ENCODE measurements at regions not wholly inside any gene's neighbourhood (a gene's known extent, or its start where the extent isn't known, plus 50 kb on each side); places are given as distances from the start of the nearest gene placed in this dataset.
"Not testable (repeated sequence)": the region's sequence is repeated elsewhere in the genome, so short reads cannot be mapped to it uniquely, and the experiment has no call there.

- H3K36me3 Mint-ChIP-seq (ENCODE audit: low read depth) = no peaks in the 10 kb centered on the region
- no peak overlapping the region for H3K4me3 Mint-ChIP-seq
- H3K4me1 Mint-ChIP-seq = no peaks in the 10 kb centered on the region
- peaks cover 8% of the 10 kb centered on the region for H3K27me3 Mint-ChIP-seq
- DNase-seq (no peak), ATAC-seq (no peak)
- intact Hi-C loops (cut with DNase I, micrococcal nuclease) = no loop called here
- ChIA-PET CTCF (no interaction called here), POLR2A (no interaction called here)
- H3K27ac Mint-ChIP-seq = no peak overlapping the region
- no peaks in the 10 kb centered on the region for H3K9me3 Mint-ChIP-seq (ENCODE audit: low read depth)
Observed at GRCh38 chr2:84071050-84071449, 388.0 kb downstream of the SUCLG1 start.

- ATAC-seq (no peak), DNase-seq (no peak)
- Mint-ChIP-seq H3K27me3 (peaks cover 19% of the 10 kb centered on the region), H3K9me3 (ENCODE audit: low read depth) (no peaks in the 10 kb centered on the region), H3K36me3 (ENCODE audit: low read depth) (no peaks in the 10 kb centered on the region), H3K27ac (no peak overlapping the region), H3K4me3 (no peak overlapping the region), H3K4me1 (no peaks in the 10 kb centered on the region)
- CTCF ChIA-PET = no interaction called here
- POLR2A ChIA-PET = no interaction called here
- intact Hi-C loops (cut with DNase I, micrococcal nuclease) = no loop called here
Observed at GRCh38 chr2:84065857-84066256, 393.2 kb downstream of the SUCLG1 start.

- no peak for DNase-seq
- H3K27ac Mint-ChIP-seq = no peak overlapping the region
- no peaks in the 10 kb centered on the region for H3K9me3 Mint-ChIP-seq (ENCODE audit: low read depth)
- H3K36me3 Mint-ChIP-seq (ENCODE audit: low read depth) = no peaks in the 10 kb centered on the region
- H3K27me3 Mint-ChIP-seq = peaks cover 11% of the 10 kb centered on the region
- no peak for ATAC-seq
- H3K4me1 Mint-ChIP-seq = no peaks in the 10 kb centered on the region
- no peak overlapping the region for H3K4me3 Mint-ChIP-seq
- intact Hi-C loops (cut with DNase I, micrococcal nuclease) = no loop called here
- ChIA-PET POLR2A (no interaction called here), CTCF (interaction anchor here (0.8 kb wide), 1 partner anchor 19 kb away, joined by 3 read pairs; no protein-coding TSS in a partner anchor)
Observed at GRCh38 chr2:84057917-84058560, 401.0 kb downstream of the SUCLG1 start.

- Mint-ChIP-seq H3K4me1 (no peaks in the 10 kb centered on the region), H3K4me3 (no peak overlapping the region), H3K36me3 (ENCODE audit: low read depth) (no peaks in the 10 kb centered on the region), H3K9me3 (ENCODE audit: low read depth) (no peaks in the 10 kb centered on the region), H3K27ac (no peak overlapping the region), H3K27me3 (peaks cover 5% of the 10 kb centered on the region)
- POLR2A ChIA-PET = no interaction called here
- CTCF ChIA-PET = interaction anchor here (1.0 kb wide), 1 partner anchor 247 kb away, joined by 3 read pairs; no protein-coding TSS in a partner anchor
- ATAC-seq (no peak), DNase-seq (no peak)
- intact Hi-C loops (cut with DNase I, micrococcal nuclease) = no loop called here
Observed at GRCh38 chr2:84055816-84056215, 403.3 kb downstream of the SUCLG1 start.

- DNase-seq; H3K27ac Mint-ChIP-seq; intact Hi-C loops (cut with DNase I, micrococcal nuclease); H3K9me3 Mint-ChIP-seq (ENCODE audit: low read depth); H3K27me3 Mint-ChIP-seq; H3K36me3 Mint-ChIP-seq (ENCODE audit: low read depth); H3K4me3 Mint-ChIP-seq; CTCF ChIA-PET; ATAC-seq; POLR2A ChIA-PET; H3K4me1 Mint-ChIP-seq: not testable (repeated sequence)
Observed at GRCh38 chr2:84054577-84054976, 404.5 kb downstream of the SUCLG1 start.

GRCh38 chr2:84052913-84053312, 406.2 kb downstream of the SUCLG1 start:
- no peak for DNase-seq
- intact Hi-C loops (cut with DNase I, micrococcal nuclease) = no loop called here
- no peak overlapping the region for H3K4me3 Mint-ChIP-seq
- H3K9me3 Mint-ChIP-seq (ENCODE audit: low read depth) = no peaks in the 10 kb centered on the region
- H3K4me1 Mint-ChIP-seq = no peaks in the 10 kb centered on the region
- H3K36me3 Mint-ChIP-seq (ENCODE audit: low read depth) = no peaks in the 10 kb centered on the region
- CTCF ChIA-PET = no interaction called here
- ATAC-seq = no peak
- H3K27ac Mint-ChIP-seq = no peak overlapping the region
- no peaks in the 10 kb centered on the region for H3K27me3 Mint-ChIP-seq
- POLR2A ChIA-PET = no interaction called here

- Mint-ChIP-seq H3K4me3 (no peak overlapping the region), H3K27me3 (no peaks in the 10 kb centered on the region), H3K36me3 (ENCODE audit: low read depth) (no peaks in the 10 kb centered on the region), H3K4me1 (no peaks in the 10 kb centered on the region), H3K9me3 (ENCODE audit: low read depth) (no peaks in the 10 kb centered on the region), H3K27ac (no peak overlapping the region)
- intact Hi-C loops (cut with DNase I, micrococcal nuclease) = no loop called here
- ChIA-PET POLR2A (no interaction called here), CTCF (no interaction called here)
- DNase-seq = no peak
- ATAC-seq = no peak
Observed at GRCh38 chr2:84052043-84052442, 407.0 kb downstream of the SUCLG1 start.

- intact Hi-C loops (cut with DNase I, micrococcal nuclease) = no loop called here
- CTCF ChIA-PET = interaction anchor here (0.7 kb wide), 1 partner anchor 12 kb away, joined by 3 read pairs; no protein-coding TSS in a partner anchor
- Mint-ChIP-seq H3K4me3 (no peak overlapping the region), H3K9me3 (ENCODE audit: low read depth) (no peaks in the 10 kb centered on the region), H3K36me3 (ENCODE audit: low read depth) (no peaks in the 10 kb centered on the region), H3K27ac (no peak overlapping the region), H3K27me3 (peaks cover 5% of the 10 kb centered on the region), H3K4me1 (no peaks in the 10 kb centered on the region)
- ATAC-seq (no peak), DNase-seq (no peak)
- POLR2A ChIA-PET = no interaction called here
Observed at GRCh38 chr2:84048964-84049363, 410.1 kb downstream of the SUCLG1 start.

GRCh38 chr2:84041506-84041905, 417.6 kb downstream of the SUCLG1 start:
- POLR2A ChIA-PET = no interaction called here

GRCh38 chr2:84040281-84040680, 418.8 kb downstream of the SUCLG1 start:
- DNase-seq = no peak
- ChIA-PET POLR2A (no interaction called here), CTCF (interaction anchor here (0.9 kb wide), 1 partner anchor 274 kb away, joined by 3 read pairs; no protein-coding TSS in a partner anchor)
- H3K27ac Mint-ChIP-seq = no peak overlapping the region
- ATAC-seq = no peak
- H3K4me1 Mint-ChIP-seq = no peaks in the 10 kb centered on the region
- H3K9me3 Mint-ChIP-seq (ENCODE audit: low read depth) = no peaks in the 10 kb centered on the region
- no peaks in the 10 kb centered on the region for H3K36me3 Mint-ChIP-seq (ENCODE audit: low read depth)
- H3K4me3 Mint-ChIP-seq = no peak overlapping the region
- H3K27me3 Mint-ChIP-seq = peaks cover 17% of the 10 kb centered on the region
- intact Hi-C loops (cut with DNase I, micrococcal nuclease) = no loop called here

More at GRCh38 chr2:84041506-84041905, 417.6 kb downstream of the SUCLG1 start:
- peaks cover 17% of the 10 kb centered on the region for H3K27me3 Mint-ChIP-seq
- CTCF ChIA-PET = interaction anchor here (0.8 kb wide), 1 partner anchor 51 kb away, joined by 4 read pairs; no protein-coding TSS in a partner anchor
- no peaks in the 10 kb centered on the region for H3K4me1 Mint-ChIP-seq
- no peak for ATAC-seq
- H3K9me3 Mint-ChIP-seq (ENCODE audit: low read depth) = no peaks in the 10 kb centered on the region
- intact Hi-C loops (cut with DNase I, micrococcal nuclease) = no loop called here
- no peak for DNase-seq
- H3K27ac Mint-ChIP-seq = no peak overlapping the region
- no peak overlapping the region for H3K4me3 Mint-ChIP-seq
- H3K36me3 Mint-ChIP-seq (ENCODE audit: low read depth) = no peaks in the 10 kb centered on the region

- no peaks in the 10 kb centered on the region for H3K4me1 Mint-ChIP-seq
- ChIA-PET POLR2A (no interaction called here), CTCF (interaction anchor here (0.6 kb wide), 1 partner anchor 19 kb away, joined by 3 read pairs; no protein-coding TSS in a partner anchor)
- H3K27ac Mint-ChIP-seq = no peak overlapping the region
- no peaks in the 10 kb centered on the region for H3K36me3 Mint-ChIP-seq (ENCODE audit: low read depth)
- H3K9me3 Mint-ChIP-seq (ENCODE audit: low read depth) = no peaks in the 10 kb centered on the region
- H3K27me3 Mint-ChIP-seq = peaks cover 11% of the 10 kb centered on the region
- H3K4me3 Mint-ChIP-seq = no peak overlapping the region
- intact Hi-C loops (cut with DNase I, micrococcal nuclease) = no loop called here
- no peak for ATAC-seq
- DNase-seq = no peak
Observed at GRCh38 chr2:84038866-84039265, 420.2 kb downstream of the SUCLG1 start.

GRCh38 chr2:84033347-84033974, 425.6 kb downstream of the SUCLG1 start:
- no peak overlapping the region for H3K27ac Mint-ChIP-seq
- POLR2A ChIA-PET = no interaction called here
- CTCF ChIA-PET = interaction anchor here (0.7 to 2.9 kb wide), 2 partner anchors 11 to 989 kb away, joined by 3 to 13 read pairs; no protein-coding TSS in a partner anchor
- no peaks in the 10 kb centered on the region for H3K27me3 Mint-ChIP-seq
- no peaks in the 10 kb centered on the region for H3K9me3 Mint-ChIP-seq (ENCODE audit: low read depth)
- no peaks in the 10 kb centered on the region for H3K36me3 Mint-ChIP-seq (ENCODE audit: low read depth)
- intact Hi-C loops (cut with DNase I, micrococcal nuclease) = no loop called here
- DNase-seq (no peak), ATAC-seq (no peak)
- no peak overlapping the region for H3K4me3 Mint-ChIP-seq
- H3K4me1 Mint-ChIP-seq = peaks cover 3% of the 10 kb centered on the region

All from activated CD4-positive, alpha-beta T cell treated with anti-CD3 and anti-CD28 coated beads for 36 hours (primary cell).